ENCODE measurements at regions not wholly inside any gene's neighbourhood (a gene's known extent, or its start where the extent isn't known, plus 50 kb on each side); places are given as distances from the start of the nearest gene placed in this dataset.

DNA sequence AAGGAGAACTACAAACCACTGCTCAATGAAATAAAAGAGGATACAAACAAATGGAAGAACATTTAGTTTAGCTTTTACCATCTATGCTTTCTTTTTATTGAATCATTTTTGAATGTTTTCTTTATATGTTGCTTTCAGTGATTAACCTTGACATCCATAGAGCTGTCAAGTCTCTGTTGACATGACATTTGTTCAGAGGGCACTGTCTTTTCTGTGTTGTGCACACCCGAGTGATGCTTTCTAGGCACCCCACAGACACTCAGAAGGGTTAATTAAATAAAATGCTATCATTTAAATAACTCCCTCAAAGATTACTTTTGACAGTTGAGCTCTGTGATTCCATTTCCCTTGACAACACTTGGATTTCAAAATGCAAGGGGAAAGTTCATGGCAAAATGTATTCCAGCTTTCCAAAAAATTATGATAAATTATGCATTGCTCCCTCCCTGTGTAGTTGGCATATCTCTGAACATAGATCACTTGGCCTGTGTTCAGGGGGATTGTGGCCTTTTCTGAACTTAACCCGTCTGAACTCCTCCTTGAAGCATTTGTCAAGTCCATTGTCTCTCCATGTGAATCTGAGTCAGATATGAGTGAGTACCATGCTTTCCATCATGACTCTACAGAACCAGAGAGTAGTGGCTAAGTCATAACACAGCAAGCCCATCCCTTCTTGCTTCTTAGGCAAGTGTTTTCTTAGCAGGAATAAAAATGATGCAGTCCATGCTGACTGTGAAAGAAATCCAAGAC, 372.6 kb downstream of the RPRM start:
- peak; percentile 10 for DNase-seq (ENCODE audit: low read depth)

DNA sequence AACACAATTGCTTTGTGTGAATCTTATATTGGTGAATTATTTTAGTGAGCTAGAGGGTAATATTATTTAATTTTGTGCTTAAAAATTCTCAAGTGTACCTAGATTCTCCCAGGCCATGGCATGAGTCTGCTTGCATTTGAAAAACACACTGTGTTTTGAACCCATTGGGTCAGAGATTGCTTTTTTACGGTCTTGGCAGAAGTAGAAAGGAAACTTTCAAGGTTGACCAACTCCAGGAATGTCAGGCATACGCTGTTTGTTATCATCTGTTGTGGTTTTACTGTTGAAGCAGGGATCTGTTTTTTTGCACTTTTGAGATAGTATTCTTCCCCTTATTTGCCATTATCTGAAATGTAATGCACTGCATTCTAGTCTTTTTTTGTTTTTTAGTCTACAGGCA, 377.4 kb downstream of the RPRM start:
- DNase-seq (ENCODE audit: low read depth) = no peak

DNA sequence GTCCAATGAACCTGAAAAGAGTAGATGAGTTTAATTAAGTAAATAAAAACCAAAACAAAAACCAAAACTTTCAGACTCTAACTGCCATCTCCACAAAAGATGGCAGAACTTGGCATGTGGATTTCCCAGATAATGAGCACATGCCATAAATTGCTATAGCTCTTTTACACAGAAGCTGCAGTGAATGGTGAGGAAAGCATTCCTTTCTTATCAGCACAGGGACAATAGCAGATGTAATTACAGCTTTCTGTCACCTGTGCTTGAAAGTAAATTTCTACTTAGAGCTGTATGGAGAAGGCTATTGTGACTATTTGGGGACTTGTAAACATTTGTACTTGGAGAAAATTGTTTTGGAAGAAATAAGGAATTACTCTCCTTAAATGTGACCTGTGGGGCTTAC, 378.4 kb downstream of the RPRM start:
- DNase-seq (ENCODE audit: low read depth) = no peak

DNA sequence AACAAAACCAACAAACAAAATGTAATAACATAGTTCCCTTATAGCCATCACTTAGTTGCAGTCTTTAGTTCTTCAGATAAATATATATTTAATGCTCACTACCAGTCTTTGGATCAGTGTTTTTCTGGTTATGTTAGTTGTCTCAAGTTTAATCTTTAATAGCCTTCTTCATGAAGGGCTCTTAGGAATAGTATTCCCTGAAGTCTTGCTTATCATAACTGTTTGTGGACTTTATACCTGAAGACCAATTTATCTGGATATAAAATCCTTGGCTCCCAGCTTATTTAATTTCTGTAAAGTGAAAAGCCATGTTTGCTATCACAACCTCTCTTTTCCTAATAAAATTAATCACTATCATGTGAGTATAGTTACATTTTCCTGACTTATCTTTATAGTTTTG, 379.7 kb downstream of the ARL6IP6 start:
- no peak for DNase-seq (ENCODE audit: low read depth)

DNA sequence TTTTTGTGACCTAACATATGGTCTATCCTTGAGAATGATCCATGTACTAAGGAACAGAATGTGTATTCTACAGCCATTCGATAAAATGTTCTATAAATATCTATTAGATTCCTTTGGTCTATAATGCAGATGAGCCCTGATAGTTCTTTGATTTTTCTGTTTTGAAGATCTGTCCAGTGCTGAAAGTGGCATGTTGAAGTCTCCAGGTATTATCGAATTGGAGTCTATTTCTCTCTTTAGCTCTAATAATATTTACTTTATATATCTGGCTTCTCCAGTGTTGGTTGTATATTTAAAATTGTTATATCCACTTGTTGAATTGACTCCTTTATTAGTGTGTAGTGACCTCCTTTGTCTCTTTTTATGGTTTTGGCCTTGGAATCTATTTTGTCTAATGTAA, 377.9 kb downstream of the ARL6IP6 start:
- no peak for DNase-seq (ENCODE audit: low read depth)

DNA sequence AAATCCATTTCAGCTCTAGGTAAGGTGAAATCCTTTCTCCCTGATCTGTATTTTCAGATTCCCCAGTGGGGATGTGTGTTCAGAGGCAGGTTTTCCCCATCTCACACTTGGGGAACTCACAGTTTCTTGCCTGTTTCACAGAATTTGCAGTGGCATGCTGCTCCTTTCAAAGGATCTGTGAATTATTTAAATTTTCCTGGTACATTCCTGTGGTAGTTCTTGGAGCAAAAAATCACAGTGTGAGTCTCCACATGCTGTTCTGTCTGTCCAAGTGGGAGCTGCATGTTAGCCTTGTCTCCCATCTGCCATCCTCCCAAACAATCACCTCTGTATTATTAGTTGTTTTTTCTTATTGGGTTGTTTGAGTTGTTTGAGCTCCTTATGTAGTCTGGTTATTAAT, 372.9 kb downstream of the ARL6IP6 start:
- DNase-seq (ENCODE audit: low read depth) = no peak

DNA sequence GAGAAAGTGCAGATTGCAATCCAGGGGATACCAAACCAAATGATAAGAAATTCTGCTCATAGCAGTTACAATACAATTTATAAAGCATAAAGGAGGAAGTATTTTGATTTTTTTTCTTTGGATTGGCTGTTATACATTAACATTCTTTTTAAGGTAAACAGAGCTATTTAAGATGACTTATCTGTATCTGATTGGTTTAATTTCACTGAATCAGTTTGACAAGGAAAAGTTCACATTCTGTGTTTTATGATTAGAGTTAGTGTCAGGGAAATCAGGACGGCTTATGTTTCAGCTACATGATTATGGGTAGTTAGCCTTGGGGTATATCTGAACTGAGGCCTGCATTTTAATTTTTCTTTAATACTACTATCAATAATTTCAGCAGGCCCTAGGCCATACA, 360.9 kb downstream of the ARL6IP6 start:
- no peak for DNase-seq (ENCODE audit: low read depth)

DNA sequence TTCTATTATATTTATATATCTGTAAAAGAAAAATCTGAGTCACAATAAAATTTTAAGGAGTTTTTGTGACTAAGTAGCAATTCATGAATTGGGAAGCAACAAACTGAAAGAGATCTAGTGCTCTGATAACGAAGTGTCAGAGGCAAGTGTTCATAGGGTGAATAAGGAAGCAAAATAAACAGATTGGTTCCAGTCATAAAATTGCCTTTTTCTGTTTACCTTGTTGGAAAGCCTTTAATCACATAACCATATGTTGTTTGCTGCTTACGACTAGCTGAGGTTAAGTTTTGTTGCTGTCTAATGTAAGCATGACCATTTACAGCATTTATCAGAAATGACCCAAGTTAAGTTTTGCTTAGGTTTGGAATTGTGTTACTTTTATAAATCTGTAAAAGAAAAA, 358.9 kb downstream of the ARL6IP6 start:
- no peak for DNase-seq (ENCODE audit: low read depth)

DNA sequence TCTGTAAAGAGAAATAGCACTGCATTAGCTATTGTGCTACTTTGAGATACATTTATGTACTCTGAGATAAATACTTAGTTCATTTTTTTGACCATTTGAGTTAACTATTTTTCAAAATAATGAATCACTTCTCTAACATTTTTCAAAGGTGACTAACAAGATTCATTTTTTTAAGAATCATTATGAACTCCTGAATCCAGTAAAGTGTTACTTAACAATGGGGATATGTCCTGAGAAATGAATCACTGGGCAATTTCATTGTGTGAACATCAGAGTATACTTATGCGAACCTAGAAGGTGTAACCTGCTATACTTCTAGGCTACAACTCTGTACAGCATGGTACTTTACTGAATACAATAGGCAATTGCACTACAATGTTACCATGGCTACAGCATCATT, 355.8 kb downstream of the ARL6IP6 start:
- DNase-seq (ENCODE audit: low read depth) = no peak

DNA sequence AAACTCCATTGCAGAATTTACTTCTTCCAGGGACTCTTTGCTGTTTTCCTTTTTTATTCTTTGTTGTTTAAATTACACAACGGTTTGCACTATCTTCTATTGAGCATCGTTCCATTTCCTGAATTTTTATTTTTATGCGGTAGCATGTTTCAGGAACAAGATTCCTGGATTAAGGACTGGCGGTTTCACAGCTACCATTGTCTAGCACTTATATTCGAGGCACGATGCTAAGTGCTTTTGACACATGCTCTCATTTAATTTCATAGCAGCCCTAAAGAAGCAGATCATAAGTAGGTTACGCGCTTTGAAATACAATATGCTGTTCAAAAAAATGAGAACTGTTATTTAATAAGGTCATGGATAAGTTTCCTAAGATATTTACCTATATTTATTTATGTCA, 354.4 kb downstream of the ARL6IP6 start:
- no peak for DNase-seq (ENCODE audit: low read depth)

DNA sequence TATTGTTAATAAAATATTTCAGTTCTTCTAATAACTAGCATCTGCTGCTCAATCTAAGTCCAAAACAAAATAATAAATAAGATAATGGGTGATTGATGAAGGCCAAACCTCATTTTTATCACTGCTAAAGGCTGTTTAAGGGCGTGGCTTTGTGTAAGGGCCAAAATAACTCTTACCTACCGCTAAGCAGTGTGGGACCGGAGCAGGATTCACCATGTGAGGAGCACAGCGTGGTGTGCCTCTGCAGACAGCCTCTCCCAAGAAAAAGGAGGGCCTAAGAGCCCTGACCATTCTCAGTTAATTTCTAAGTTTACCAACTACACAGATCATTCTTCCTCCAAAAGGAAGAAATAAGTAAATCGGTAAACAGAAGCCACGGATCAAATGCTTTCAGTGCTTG, 353.7 kb downstream of the ARL6IP6 start:
- DNase-seq (ENCODE audit: low read depth) = no peak

DNA sequence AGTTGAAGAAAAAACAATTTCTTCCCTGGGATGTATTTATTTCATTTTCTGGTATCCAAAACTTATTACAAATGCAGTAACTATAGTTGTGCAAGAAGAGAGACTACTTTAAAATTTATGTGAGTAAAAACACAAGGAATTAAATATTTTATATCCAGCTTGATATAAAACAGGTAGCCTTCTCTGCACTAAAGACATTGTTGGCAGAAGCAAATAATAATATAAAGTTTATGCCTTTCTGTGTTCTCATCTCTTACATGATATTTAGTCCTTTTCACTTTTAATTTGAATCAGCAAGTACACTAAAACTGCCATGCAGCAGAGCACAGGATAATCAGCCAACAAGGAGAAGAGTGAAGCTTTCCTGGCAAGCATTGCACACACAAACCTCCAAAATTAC, 352.7 kb downstream of the ARL6IP6 start:
- no peak for DNase-seq (ENCODE audit: low read depth)

DNA sequence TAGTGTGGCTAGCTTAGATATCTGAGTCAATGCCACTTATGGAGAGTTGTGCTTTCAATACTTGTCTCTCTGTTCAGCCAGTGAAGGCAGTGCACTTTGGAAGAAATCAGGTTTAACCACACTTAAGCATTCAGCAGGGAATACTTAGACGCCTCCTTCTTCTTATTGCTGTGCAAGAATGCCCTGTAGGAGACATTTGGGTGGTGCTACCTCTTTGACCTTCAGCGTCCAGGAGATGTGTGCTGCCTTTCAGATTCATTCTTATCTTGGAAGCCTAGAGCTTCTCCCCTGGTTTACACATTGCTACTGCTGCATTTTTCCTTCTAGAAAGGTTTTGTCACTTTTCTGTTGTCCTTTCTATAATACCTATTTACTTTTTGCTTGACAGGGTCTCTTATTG, 350.5 kb downstream of the ARL6IP6 start:
- no peak for DNase-seq (ENCODE audit: low read depth)

DNA sequence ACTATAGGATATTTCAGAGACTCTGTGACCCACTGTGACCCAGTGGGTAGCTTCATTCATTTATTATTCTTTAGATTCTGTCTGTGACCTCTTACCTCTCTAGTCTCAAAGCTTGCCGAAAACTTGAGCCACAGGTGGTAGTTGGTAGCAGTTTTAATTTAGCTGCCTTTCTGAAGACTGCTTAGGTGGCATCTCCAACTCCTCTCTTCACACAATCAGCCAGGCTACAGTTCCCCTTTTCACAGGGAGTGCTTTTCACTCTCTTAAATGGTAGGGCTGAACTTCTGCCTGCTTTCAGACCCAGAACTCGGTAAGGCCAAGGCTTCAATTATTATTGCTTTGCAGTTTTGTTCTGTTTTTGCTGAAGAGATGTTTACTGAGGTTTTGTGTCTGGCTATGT, 349.6 kb downstream of the ARL6IP6 start:
- no peak for DNase-seq (ENCODE audit: low read depth)

DNA sequence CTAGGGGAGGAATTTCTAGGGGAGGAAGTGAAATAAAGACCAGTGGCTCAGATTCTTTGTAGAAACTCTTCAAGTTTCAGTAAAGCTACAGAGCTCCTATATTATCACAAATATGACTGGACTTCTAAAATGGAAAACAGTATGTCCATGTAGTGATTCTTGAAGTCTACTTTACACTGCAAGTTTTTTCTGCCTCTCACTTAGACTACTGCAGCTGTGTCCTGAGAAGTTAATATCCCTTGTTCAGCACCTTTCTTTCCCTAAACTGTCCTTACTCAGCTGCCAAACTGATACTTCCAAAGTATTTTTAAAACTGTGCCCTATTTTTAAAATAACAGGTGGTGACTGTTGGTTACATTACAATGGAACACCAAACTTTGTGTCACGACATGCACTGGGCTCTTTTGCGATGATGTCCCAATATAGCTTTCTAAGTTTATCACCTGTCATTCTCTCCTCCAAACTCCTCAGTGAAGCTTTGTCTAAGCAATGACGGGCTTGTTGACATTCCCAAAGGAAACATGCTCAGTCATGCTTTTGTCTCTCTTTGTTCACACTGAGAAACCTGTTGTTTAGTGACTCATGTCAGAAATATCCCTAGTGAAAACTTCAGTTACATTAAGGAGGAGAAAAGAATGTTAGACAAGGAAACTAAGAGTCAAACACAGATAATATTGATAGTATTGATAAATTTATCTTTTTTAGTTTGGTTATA, 341.1 kb downstream of the ARL6IP6 start:
- DNase-seq (ENCODE audit: low read depth) = peak; percentile 10

DNA sequence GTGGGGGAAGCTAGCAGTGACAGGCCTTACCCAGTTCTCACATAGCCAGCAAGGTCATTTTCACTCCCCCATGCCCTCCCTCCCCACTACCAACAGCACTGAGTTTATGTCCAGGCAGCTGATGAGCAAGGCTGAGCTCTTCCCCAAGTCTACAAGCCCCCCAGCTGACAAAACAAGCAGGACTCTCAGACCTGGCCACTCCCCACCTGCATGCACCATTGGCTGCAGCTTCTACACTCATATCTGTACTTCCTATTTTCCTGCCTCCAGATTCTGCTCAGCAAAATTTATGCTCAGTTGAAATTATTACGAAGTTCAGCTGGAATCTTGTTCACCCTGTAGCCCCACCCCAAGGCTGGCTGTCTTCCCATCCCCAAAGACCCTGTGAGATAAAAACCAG, 339.3 kb downstream of the ARL6IP6 start:
- no peak for DNase-seq (ENCODE audit: low read depth)

DNA sequence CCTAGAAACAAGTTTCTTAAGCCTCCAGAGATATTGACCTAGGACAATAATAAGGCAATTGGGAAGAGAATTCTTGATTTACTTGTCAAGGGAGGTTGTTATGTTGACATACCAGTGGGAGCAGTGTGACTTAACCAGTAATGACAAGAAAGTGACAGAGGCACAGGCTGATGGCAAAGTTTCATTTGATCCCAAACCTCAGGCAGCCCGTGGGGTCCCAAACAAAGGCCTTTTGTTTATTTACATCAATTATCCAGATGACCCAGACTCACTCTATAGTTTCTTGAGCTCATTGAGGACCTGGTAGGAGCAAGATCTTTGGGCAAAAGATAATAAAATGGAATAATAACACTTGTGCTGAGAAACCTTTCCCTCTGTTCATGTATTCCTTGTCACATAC, 336.8 kb downstream of the ARL6IP6 start:
- no peak for DNase-seq (ENCODE audit: low read depth)

DNA sequence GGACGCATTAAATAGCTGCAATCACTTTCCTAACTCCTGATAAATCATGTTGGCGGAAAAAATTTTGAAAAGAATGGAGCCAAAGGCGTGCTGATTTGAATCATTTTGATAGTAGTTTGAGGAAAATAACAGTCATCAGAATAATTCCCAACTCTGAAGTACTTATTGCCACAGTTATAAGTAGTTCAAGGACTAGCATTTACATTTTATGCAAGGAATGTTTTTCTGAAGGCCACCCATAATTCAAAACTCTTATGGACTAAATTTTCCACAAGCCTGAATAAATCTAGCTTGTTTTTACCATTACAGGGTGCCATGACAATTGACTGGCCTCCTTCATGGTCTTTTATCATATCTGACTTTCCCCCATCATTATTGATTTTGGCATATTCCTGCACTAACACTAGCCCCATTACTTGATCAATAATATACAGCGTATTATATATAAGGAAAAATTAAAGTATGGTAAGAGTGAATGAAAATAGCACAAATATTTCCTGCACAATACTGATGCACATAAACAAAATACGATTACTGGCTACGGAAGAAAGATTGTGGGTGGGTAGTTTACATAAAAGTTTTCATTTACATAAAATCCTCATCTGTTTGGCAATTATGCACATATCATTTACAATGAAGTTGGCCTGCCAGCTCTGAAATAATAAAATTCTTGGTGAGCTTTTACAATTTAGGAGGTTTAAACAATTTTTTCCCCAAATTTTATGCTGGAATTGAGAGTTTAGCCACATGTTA, 334.6 kb downstream of the ARL6IP6 start:
- DNase-seq (ENCODE audit: low read depth) = no peak

DNA sequence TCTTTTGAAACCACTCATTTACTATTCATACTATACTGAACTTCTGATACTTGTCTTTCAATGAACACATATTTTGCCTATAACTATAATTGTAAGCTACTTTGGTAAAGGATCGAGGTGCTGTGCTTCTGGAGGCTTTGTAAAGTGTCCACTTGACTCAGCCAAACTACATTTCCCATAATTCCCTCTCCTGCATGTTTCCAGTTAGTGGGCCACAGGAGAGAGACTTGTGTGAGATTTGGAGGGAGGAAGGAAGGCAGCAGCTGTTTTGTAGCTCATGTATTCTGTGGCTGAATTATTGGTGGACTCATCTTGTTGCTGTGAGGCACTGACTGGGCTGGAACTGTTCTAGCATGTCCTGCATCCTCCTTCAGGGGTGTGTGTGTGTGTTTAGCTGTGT, 328.8 kb downstream of the ARL6IP6 start:
- no peak for DNase-seq (ENCODE audit: low read depth)

DNA sequence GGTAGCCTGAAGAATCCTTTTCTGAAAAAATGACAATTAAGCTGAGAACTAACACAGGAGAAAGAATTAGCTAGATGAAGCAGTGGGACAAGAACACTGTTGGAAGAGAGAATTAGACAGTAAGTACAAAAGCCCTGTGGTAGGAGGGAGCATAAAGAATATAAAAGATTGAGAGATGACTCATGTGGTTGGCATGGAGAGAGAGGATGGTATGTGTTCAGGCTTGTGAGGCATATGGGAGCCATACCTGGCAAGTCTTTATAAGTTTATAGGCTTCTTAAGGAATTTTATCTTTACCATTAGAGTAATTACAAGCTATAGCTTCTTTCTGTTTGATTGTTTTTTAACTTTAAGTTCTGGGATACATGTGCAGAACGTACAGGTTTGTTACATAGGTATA, 325.0 kb downstream of the ARL6IP6 start:
- DNase-seq (ENCODE audit: low read depth) = no peak

DNA sequence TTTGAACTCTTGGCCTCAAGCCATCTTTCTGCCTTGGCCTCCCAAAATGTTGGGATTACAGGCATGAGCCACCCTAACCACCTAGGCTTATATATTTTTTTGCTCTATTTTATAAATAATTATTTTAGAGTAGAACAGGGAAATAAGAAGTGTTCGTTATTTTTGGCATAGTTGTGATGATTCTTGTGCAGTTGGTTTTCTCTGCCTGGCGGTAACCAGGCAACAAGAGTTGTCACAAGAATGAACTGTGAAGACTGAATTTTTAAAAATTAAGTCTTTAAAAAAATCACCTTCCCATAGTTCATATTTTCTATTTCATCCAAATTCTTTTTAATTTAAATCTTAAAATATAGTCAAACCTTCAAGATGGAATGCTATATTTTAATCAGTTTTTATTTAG, 310.2 kb downstream of the ARL6IP6 start:
- DNase-seq (ENCODE audit: low read depth) = no peak

DNA sequence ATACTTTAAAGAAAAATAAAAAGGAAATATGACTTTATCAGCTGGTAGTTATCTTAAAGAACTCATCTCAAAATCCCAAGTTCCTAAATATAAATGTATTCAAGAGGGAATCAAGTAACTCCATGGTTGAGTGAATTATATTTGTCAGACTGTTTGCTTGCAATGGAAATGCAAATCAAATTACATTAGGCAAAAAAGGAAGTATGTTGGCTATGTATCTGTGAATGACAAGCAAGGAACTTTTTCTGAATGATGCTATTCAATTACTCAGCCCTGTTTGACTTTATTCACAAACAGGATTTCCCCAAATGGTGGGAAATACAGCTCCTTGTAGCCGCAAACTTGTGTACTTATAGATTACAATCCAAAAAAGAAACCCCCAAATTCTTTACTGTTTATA, 309.1 kb downstream of the ARL6IP6 start:
- no peak for DNase-seq (ENCODE audit: low read depth)

DNA sequence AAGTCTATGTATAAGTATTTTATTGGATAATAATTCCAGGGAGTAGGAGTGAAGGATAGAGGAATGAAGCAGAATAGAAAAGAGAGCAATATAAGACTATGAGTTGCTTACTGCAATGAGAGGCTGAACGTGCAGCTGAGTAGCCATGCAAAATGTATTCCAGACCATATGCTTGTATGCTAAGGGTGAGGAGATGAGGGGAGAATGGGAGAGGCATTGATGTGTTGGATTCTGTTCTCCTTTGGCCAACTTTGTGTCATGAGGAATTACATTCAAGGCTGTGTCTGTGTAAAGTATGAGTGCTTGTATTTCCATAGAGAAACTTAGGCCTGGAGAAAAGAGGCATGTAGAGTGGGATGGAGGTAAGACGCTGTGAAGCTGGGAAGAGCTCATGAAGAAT, 301.8 kb downstream of the ARL6IP6 start:
- DNase-seq (ENCODE audit: low read depth) = no peak
